22Rv1 (cell line): ENCODE measurements at regions not wholly inside any gene's neighbourhood (a gene's known extent, or its start where the extent isn't known, plus 50 kb on each side); places are given as distances from the start of the nearest gene placed in this dataset.

Source experiments
- H3K27ac ChIP-seq: fragments of 450-650 bp; 2 replicates; pipeline ENCODE4 v1.5.1; 2017
- CTCF ChIP-seq: fragments of 450-650 bp; IDR thresholded peaks from 2 replicates; pipeline ENCODE4 v1.5.1; 2017; ENCODE audit warnings: mild to moderate bottlenecking
- ZFX ChIP-seq: fragments of 450-650 bp; IDR thresholded peaks from 2 replicates; pipeline ENCODE4 v1.6.1; 2017; ENCODE audit warnings: antibody characterized with exemption, borderline replicate concordance

DNA sequence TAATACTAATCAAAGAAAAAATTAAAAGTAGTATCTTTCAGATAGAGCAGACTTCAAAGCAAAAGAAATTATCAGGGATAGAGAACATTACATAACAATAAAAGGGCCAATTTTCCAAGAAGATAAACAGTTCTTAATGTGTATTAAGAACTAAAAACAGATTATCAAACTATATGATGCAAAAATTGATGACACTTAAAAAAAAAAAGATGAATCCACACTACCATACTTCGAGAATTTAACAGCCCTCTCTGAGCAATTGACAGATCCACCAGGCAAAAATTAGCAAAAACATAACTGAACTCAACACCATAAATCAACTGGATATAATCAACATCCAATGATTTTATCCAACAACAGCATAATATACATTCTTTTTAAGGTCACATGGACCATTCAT lies 686.5 kb downstream of the LRFN5 start:
- no peak for TF ChIP-seq ZFX
- no peak for TF ChIP-seq CTCF
- no peak overlapping the region for H3K27ac ChIP-seq

GRCh38 chr14:42277840-42278239 lies 671.2 kb downstream of the LRFN5 start:
- TF ChIP-seq ZFX (no peak), CTCF (no peak)
- no peak overlapping the region for H3K27ac ChIP-seq

DNA sequence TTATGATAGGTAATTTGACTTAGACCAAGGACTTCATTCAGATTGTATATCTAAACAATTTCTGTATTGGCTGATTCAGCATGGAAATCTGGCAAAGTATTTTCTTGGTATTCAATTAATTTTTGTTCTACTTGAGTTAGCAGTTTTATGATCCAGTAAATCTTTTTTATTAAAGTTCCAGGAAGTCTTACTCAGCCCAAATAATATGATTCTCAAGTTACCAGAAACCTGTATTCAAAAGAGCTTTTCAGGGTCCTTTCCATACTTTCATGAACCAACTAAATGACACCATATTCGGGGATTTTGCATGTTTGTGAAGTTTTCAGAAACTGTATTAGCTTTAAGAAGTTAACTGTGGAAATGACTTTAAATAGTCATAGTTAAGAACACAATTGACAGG lies 662.6 kb downstream of the LRFN5 start:
- TF ChIP-seq ZFX (no peak), CTCF (no peak)
- no peak overlapping the region for H3K27ac ChIP-seq

DNA sequence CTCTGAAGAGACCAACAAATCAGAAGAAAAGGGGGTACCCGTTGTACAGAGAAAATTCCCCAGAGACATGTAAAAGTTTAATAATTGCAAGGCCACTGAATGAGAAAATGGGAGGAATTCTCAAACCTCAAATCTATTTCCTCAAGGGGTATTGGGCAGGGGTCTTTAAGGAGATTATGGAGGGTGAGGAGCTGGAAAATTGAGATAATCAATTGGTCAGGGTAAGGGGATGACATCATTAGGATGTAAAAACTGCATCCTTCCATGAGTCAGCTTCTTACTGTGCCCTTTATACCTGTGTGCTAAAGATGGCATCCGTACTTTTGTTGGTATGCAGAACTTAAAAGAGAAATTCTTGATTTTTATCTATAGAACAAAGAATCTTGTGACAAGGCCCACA lies 641.5 kb downstream of the LRFN5 start:
- TF ChIP-seq CTCF (no peak), ZFX (no peak)

GRCh38 chr14:42241101-42241500 lies 634.4 kb downstream of the LRFN5 start:
- TF ChIP-seq CTCF, result no peak
- no peak for TF ChIP-seq ZFX

More for the DNA sequence above, 641.5 kb downstream of the LRFN5 start:
- no peak overlapping the region for H3K27ac ChIP-seq

GRCh38 chr14:42229976-42230375 lies 623.3 kb downstream of the LRFN5 start:
- TF ChIP-seq CTCF, result no peak
- TF ChIP-seq ZFX, result no peak
- no peak overlapping the region for H3K27ac ChIP-seq

More at GRCh38 chr14:42241101-42241500, 634.4 kb downstream of the LRFN5 start:
- H3K27ac ChIP-seq, result no peak overlapping the region

DNA sequence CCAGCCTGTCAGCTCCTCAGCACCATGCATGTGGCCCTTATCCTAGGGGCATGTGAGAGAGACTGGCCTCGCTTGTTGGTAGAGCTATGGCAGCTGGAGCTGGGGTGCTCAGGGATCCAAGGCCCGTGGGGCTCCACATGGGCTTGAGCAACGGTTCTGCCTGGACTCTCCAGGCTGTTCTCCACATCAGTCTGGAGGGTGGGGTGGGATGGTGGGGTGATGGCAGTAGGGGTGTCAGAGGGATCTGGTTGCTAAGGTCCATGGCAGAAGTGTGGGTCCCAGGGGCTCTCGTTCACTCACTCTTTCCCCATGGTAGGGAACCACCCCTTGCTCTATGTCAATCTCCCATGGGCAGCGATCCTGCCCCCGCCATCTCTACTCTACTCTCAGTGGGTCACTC lies 622.6 kb downstream of the LRFN5 start:
- TF ChIP-seq CTCF, result no peak
- TF ChIP-seq ZFX, result no peak

More for the DNA sequence above, 622.6 kb downstream of the LRFN5 start:
- no peak overlapping the region for H3K27ac ChIP-seq
